HepG2 (cell line): ENCODE measurements at regions not wholly inside any gene's neighbourhood (a gene's known extent, or its start where the extent isn't known, plus 50 kb on each side); places are given as distances from the start of the nearest gene placed in this dataset.

Experiments used
- ARID4A ChIP-seq: sonication (generic); formaldehyde crosslinking; IDR thresholded peaks from 2 replicates; pipeline ENCODE4 v1.5.0; 2020; ENCODE audit warnings: mild to moderate bottlenecking, missing genetic modification reagents, borderline replicate concordance
- ARNTL ChIP-seq: sonication (generic); formaldehyde crosslinking; IDR thresholded peaks from 2 replicates; pipeline ENCODE4 v1.4.0; 2020; ENCODE audit warnings: mild to moderate bottlenecking, missing genetic modification reagents
- ATF3 ChIP-seq: sonication (generic); formaldehyde crosslinking; IDR thresholded peaks from 2 replicates; pipeline ENCODE4 v1.4.0; 2020; ENCODE audit warnings: missing genetic modification reagents
- CENPBD1 ChIP-seq: sonication (generic); formaldehyde crosslinking; IDR thresholded peaks from 2 replicates; pipeline ENCODE4 v1.8.0; 2022; ENCODE audit warnings: missing genetic modification reagents, low read depth, mild to moderate bottlenecking, borderline replicate concordance
- CENPT ChIP-seq: sonication (generic); formaldehyde crosslinking; IDR thresholded peaks from 2 replicates; pipeline ENCODE4 v1.8.0; 2022; ENCODE audit warnings: low read depth, mild to moderate bottlenecking, moderate library complexity, missing genetic modification reagents
- FOXJ3 ChIP-seq: sonication (generic); formaldehyde crosslinking; IDR thresholded peaks from 2 replicates; pipeline ENCODE4 v1.4.0; 2020; ENCODE audit warnings: missing genetic modification reagents, mild to moderate bottlenecking, borderline replicate concordance
- IRF2 ChIP-seq: IDR thresholded peaks from 2 replicates; pipeline ENCODE4 v1.6.1; 2018; ENCODE audit warnings: missing genetic modification reagents, missing compliant biosample characterization
- NCOA1 ChIP-seq: sonication (generic); formaldehyde crosslinking; IDR thresholded peaks from 2 replicates; pipeline ENCODE4 v1.9.0; 2021; ENCODE audit warnings: missing genetic modification reagents
- NFE2L2 ChIP-seq: fragments of 150-350 bp; IDR thresholded peaks from 2 replicates; pipeline ENCODE4 v1.6.1; 2014; ENCODE audit warnings: low read length
- POGZ ChIP-seq: sonication (generic); formaldehyde crosslinking; IDR thresholded peaks from 2 replicates; pipeline ENCODE4 v1.4.0; 2020; ENCODE audit warnings: mild to moderate bottlenecking, missing genetic modification reagents
- RFX3 ChIP-seq: IDR thresholded peaks from 2 replicates; pipeline ENCODE4 v1.6.1; 2016; ENCODE audit warnings: missing biosample characterization, missing genetic modification reagents
- SMAD1 ChIP-seq: sonication (generic); formaldehyde crosslinking; IDR thresholded peaks from 2 replicates; pipeline ENCODE4 v1.4.0; 2020; ENCODE audit warnings: missing genetic modification reagents, low read depth, mild to moderate bottlenecking, borderline replicate concordance
- SRSF1 ChIP-seq: fragments of 200-400 bp; formaldehyde crosslinking; optimal IDR thresholded peaks from 2 replicates; pipeline ENCODE3; 2017; ENCODE audit warnings: mild to moderate bottlenecking, low read depth, low read length, moderate library complexity
- ZFP41 ChIP-seq: sonication (generic); formaldehyde crosslinking; IDR thresholded peaks from 2 replicates; pipeline ENCODE4 v1.4.0; 2020; ENCODE audit warnings: mild to moderate bottlenecking, missing genetic modification reagents, borderline replicate concordance
- ZMYM2 ChIP-seq: sonication (generic); formaldehyde crosslinking; IDR thresholded peaks from 2 replicates; pipeline ENCODE4 v1.8.0; 2022; ENCODE audit warnings: mild to moderate bottlenecking, missing genetic modification reagents
- ZNF235 ChIP-seq: sonication (generic); formaldehyde crosslinking; IDR thresholded peaks from 2 replicates; pipeline ENCODE4 v1.8.1; 2023; ENCODE audit warnings: mild to moderate bottlenecking, missing genetic modification reagents, borderline replicate concordance
- ZNF687 ChIP-seq: sonication (generic); formaldehyde crosslinking; IDR thresholded peaks from 2 replicates; pipeline ENCODE4 v1.5.1; 2020; ENCODE audit warnings: mild to moderate bottlenecking, missing genetic modification reagents, moderate library complexity
- TF ChIP-seq, protein P1 (sequence below), 2 experiments: sonication (generic) in 1 of 2; formaldehyde crosslinking in 1 of 2; IDR thresholded peaks; 2 replicates each; pipeline versions ENCODE4 v1.5.1 to v1.6.1; 2011 to 2020; ENCODE audit warnings: borderline replicate concordance in 1 of 2, low read depth in 1 of 2, low read length in 1 of 2, mild to moderate bottlenecking in 1 of 2, missing genetic modification reagents in 1 of 2, moderate library complexity in 1 of 2

GRCh38 chr3:193780810-193781478 is 187.9 kb downstream of the OPA1 start (continued):
- TF ChIP-seq ZNF687 (CRISPR knock-in tag), result peak; percentile 33; the same call in 1 of the 2 replicates
- TF ChIP-seq ZFP41 (CRISPR knock-in tag), result no peak
- TF ChIP-seq CENPT (CRISPR knock-in tag), result no peak
- TF ChIP-seq ZNF235 (CRISPR knock-in tag), result no peak
- TF ChIP-seq ARID4A (CRISPR knock-in tag), result no peak
- TF ChIP-seq SRSF1, result no peak
- TF ChIP-seq NFE2L2, result no peak
- no peak for TF ChIP-seq SMAD1 (CRISPR knock-in tag)
- TF ChIP-seq ARNTL (CRISPR knock-in tag), result no peak
- TF ChIP-seq ATF3, result no peak
- TF ChIP-seq, protein P1, sequence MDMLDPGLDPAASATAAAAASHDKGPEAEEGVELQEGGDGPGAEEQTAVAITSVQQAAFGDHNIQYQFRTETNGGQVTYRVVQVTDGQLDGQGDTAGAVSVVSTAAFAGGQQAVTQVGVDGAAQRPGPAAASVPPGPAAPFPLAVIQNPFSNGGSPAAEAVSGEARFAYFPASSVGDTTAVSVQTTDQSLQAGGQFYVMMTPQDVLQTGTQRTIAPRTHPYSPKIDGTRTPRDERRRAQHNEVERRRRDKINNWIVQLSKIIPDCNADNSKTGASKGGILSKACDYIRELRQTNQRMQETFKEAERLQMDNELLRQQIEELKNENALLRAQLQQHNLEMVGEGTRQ (IDR thresholded peaks at IDR 0.05; ENCODE audit: low read depth, low read length), result no peak
- TF ChIP-seq, protein P1 (CRISPR knock-in tag; IDR thresholded peaks at IDR 0.05; ENCODE audit: borderline replicate concordance), result no peak
- TF ChIP-seq POGZ (CRISPR knock-in tag), result no peak
- TF ChIP-seq IRF2 (CRISPR knock-in tag), result no peak
- no peak for TF ChIP-seq RFX3 (CRISPR knock-in tag)
- TF ChIP-seq ZMYM2 (CRISPR knock-in tag), result no peak
- TF ChIP-seq FOXJ3 (CRISPR knock-in tag), result no peak
- TF ChIP-seq NCOA1 (CRISPR knock-in tag), result no peak
- no peak for TF ChIP-seq CENPBD1
